DMS 273 treated with DMSO at 0.1 percent for 48 hours (cell line): ENCODE measurements at regions not wholly inside any gene's neighbourhood (a gene's known extent, or its start where the extent isn't known, plus 50 kb on each side); places are given as distances from the start of the nearest gene placed in this dataset.

ENCODE experiments used
- DNase-seq: peaks from one replicate; lab custom pipeline; 2025; lab: John Stamatoyannopoulos, UW

DNA sequence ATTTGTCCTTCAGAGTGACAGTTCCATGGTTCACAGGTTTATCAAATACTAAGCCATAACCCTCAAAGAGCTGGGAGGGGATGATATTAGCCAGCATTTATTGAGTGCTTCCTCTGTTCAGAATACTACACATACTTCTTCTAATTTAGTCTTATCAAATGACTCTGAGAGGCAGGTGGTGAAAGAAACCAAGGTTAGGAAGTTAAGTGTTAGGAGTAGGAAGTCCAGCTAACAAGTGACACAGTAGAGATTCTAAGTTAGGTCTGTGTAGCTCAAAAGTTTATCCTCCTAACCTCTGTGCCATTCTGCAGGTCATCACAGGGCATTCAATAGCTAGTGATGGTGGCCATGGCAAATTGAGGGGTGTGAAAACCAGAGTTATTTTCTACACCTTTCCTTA, 198.3 kb upstream of the MID1 start:
- no peak for DNase-seq

DNA sequence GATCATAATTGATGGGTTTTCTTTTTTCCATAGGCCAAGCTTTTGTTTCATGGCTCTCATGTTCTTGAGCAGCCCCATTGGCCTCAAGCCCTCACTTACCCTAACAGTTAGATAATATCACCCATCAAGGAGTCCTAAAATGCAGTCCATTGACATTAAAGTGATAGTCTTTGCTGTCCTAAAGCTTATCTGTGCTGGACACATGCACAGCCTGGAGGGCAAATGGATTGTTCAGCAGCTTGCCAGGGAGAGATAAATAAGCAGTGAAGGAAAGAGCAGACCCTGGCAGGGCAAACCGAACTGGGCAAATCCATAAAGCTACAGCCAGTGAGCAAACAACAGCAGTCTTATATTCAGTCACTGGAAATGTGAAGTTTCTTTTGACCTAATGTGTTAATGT, 199.6 kb upstream of the MID1 start:
- DNase-seq = no peak

DNA sequence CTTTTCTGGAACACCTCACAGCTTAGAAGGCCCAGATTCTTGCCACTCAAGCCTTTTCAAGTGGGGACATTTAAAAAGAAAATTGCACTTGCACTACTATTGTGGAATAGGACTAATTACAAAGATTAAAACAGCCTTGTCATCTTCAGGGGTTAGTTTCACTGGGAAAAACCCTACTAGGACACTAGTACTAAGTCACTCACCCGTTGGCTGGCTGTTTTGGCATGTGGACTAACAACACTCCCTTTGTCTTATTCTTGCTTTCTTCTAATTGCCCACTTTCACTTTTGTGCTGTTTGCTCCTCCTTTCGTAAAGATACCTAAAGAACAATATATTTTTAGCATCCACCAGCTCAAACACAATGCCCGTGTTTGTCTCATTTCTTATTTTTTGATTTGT, 200.9 kb upstream of the MID1 start:
- DNase-seq = no peak

DNA sequence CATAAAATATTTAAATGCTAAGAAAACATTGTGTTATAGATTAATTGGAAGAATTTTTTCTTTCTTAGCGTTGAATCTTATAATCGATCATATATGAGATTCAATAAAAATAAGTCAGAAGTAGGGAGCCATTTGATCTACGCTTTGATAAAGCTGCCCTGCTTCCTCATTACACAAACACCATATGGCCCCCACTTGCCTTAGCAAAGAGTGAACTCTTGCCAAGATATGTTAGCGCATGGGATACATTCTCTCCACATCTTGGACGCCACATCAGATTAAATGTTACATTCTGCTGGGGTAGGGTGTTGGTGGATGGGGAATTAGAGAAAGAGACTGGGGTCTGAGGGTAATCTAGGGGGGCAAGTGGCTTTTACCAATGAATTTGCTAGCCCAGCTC, 207.7 kb upstream of the MID1 start:
- DNase-seq = peak; percentile 66

DNA sequence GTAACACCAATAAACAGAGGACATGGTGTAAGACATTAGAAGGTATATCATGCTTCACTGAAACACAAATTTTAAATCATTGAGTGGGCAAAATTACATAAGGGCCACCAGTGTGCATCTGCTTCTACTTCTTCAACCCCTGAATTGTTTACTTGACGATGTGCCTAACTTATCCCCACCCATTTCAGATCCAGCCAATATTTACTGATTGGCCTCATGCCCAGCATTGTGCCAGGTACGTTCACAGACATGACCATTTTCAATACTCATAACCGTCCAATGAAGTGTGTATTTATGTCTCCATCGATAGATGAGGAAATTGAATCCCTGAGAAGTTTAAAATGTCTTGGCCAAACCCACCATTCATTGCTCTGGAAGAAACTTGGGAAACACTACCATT, 208.3 kb upstream of the MID1 start:
- no peak for DNase-seq

DNA sequence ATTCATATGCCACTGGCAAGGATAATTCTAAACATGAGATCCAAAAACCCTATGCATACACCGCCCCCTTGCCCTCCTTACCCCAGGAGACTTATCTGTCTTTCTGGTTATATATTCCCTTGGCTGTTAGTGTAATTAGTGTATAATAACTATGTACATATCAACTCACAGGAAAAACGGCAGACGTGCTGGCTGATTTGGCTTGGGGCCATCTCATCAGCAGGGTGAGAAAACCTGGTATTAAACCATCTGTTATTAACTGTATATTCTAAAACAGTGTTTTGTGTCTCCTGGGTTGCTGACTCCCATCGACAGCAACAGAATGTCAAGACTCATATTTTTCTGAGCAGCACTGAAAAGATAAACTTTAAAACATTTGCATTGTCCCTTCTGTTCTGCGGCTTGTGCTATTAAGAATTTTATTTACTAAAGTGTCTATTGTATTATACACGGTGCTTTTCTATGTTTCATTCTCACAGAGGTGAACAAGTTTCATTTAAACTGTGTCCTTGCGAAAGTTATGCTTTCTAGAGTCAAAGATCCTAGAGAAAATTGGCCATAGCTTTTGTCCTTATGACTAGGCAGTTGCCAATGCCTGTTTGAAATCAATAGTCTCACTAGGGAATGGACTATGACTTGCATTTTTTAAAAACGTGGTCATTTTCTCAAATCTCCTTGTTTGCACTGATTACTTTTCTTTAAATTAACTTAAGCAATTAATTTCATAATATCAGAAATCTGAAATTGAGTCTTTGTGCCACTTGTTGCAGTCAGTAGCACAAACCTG, 211.5 kb upstream of the MID1 start:
- DNase-seq = peak; percentile 92

DNA sequence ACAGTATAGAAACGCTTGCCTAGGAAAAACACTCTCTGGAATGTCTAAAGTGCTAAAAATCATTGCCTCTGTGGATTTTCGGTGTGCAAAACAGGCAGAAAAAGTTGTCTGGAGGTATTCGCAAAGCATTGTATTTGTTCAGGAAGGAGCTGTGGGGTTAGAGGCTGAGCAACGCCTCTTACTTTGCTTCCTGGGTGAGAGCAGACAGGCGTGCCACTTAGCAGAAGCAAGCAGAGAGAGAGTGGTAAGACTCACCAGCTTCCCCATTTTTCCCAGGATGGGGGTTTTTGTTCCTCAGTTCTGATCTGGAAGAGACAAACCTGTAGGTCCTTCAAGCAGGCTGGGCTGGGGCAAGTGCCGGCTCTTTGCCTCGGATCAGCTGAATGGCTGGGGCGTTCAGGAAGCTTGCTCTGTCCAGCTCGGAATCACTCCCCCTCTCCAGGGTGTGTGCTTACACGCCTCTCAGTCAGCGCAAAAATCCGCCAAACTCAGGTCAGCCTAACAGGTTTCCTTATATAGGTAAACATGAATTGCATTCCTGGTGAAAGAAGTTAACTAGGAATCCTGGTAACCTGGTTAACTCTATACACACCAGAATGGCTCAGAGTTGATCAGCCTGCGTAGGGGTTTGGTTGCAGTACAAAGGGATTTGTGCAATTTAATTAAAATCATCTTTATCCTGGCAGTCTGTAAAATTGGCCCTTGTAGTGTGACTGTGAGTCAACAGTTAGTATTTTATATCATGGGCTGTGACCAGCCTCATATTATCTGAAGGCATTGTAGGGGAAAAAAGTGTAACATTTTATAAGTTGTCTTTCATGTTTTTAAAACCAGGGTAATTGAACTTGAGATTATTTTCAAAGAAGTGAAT, 213.1 kb upstream of the MID1 start:
- no peak for DNase-seq

DNA sequence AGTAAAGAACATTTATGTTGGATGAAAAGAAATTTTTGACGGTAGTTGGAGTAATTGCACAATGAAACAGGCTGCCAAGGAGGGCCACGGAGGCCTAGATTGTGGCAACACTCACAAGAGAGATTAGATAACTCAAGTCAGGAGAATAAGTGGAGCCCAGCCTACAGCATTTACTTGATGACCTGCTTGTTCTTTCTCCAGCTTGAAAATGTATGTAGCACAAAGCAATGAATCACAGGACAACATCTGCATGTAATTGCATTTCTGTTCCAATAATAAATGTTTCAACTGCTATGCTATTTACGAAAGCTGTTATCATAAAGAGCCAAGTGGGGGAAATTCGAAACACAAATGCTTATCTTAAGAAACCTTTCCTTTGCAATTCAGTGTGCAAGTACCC, 221.2 kb upstream of the MID1 start:
- DNase-seq = no peak

DNA sequence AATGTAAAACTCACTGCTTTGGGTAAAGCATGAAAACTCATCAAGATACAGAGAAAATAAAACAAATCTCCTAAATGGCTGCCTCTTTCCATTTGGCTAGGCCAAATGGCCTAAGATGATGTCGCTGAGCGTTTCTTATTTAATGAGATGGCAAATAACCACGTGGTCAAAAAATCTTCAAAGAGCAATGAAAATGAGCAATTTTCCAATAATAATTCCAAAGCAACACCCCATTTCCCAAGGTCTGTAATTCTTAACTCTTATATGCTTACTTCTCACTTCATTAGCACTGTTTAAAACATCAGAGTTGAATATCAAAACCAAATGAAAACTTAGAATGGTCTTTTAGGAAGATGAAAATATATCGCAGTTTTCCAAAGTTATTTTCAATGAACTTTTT, 222.3 kb upstream of the MID1 start:
- no peak for DNase-seq

DNA sequence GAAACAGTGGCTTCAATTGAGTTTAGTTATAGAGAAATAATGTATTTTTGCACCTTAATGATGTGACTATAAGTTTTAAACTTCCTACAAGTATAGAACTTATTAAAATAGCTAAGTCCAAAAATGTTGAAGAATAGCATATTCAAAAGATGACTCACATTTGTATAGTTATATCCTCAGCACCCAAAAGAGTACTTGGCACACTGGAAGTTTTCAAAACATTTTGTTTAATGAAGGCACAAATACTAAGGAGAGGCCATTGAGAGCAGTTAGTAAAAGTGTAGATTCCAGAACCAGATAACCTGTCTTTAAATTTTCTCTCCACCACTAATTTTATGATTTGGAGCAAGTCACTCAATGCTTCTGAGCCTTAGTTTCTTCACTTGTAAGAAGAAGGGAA, 226.9 kb upstream of the MID1 start:
- no peak for DNase-seq

DNA sequence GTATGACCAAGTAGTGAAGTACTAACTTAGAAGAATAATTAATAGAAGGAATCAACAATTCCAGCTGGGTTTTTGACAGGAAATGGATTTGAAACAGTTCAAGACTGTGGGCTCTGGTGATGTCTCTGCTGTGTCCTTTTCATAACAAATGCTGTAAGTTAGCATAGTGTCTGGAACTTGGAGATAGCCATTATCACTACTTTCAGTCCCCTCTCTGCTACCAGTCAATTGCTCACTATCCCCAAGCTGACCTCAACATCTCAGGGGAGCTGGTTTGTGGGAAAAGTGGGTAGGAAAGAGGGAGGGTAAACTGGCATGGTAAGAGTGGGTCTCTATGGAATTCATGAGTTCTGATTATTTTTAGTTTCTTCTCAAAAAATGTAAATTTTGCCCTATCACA, 231.4 kb upstream of the MID1 start:
- no peak for DNase-seq

DNA sequence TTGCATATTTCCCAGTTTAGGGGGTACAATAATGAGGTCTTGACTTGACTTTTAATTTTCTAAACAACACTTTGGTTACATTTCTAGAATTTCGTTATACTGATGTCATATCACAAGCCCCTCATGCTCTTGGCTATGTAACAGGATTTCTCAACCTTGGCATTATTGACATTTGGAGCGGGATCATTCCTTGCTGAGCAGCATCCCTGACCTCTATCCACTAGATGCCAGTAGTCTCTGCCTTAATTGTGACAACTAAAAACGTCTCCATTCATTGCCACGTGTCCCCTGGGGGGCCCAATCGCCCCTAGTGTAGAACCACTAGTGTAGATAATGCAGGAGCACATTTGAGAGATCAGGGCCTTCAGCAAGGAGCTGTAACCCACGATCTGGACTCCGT, 234.2 kb upstream of the MID1 start:
- DNase-seq = no peak

DNA sequence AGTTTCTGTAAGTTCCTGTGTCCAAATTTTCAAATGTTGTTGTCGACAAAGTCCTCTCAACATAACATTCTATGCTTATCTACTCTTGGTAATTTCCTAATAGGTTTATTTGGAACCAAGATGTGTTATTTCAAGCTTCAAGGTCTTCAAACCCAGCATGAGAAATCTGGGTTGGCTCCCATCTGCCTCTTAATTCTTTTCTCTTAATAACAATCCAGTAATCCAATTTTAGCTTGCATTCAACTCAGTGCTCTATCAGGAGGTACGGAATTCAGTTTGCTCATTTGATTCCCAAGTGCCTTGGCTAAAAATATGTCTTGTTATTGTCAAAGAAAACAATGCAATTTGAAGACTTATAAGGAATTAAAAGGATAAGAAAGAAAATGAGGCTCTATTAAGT, 235.5 kb upstream of the MID1 start:
- peak; percentile 33 for DNase-seq

DNA sequence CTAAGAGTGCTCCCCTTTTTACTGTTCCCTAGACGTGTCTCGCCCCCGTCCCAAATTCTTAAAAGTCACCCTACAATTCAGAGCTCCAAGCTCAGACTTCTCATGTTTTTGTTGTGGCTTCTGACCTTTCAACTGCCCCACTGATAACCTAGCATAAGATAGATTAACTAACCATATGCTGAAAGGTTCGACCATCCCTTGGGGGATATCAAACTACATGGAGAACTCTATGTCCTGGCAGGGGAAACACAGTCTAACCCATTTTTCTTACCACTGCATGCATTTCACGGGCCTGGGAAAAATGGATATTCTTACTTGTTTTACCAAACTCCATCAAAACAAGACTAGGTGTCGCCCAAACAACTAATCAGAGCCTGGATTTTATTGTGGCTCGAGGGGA, 236.4 kb upstream of the MID1 start:
- DNase-seq = peak; percentile 81

DNA sequence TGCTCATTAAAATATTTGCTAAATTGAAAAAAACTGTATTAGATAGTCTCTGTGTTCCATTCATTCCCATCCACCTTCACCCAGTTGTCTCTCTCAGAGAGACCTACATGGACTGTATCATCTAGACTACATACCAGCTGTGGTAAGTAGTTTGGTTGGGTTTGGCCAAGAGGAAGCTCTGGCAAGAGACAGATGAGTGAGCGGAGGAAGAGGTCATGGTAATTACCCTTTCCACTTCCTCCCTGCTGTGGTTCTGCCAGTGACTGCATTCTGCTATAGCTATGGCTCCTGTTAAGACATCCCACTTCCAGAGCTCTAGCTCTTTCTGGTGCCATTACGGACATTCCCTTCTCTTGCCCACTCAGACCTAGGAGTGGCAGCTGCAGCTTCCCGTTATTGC, 239.0 kb upstream of the MID1 start:
- DNase-seq = no peak

DNA sequence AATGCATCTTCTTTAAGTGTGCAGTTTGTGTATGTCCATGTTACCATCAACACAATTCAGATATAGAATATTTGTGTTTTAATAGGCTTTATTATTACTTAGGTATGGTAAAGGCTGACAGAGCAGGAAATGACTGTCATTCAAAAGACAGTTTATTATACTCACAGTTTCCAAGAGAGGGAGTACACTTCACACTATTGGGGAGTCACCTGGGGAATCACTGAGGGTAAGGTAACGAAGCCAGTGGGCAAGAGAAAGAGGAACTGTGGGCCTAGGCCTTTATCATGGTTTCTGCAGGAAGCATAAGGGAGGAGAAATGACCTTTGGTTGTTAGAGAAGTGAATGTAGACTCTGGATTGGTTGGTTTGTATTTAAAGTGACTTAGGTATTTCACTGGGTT, 235.1 kb upstream of the HCCS start:
- no peak for DNase-seq

DNA sequence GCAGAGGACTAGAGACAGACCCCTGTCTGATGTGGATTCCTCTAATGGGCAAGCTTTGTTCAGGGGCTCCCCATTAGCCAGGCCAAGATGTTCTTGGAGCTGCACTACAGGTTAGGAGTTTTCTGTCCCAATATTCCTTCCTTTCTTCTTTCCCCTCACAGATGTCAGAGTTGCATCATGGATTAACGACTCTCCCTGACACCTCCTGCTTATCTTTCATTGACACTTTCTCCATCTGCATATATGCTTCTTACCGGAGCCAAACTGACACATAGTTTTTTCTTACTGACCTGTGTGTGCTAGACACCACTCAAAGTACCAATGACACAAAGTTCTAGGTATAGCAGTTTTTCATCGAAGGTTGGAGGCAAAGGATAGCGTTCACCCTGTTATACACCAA, 228.6 kb upstream of the HCCS start:
- DNase-seq = no peak

DNA sequence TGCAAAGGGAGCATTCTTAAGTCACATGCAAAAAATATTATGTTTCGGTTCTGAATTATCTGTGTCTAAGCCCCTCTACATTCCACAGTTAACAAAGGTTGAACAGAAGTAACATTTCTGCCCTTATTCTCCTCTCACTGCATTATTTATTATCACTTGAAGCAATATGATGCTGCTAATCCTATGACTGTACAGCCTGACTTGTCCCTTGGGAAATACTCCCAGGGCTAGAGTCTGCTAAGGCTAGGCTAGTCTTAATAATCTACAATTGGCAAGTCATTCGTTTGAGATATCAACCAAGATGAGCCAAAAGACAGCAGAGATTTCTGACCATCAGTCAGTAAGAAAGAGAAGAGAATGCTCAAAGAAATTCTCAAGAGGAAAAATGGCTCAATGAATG, 226.9 kb upstream of the HCCS start:
- DNase-seq = no peak

DNA sequence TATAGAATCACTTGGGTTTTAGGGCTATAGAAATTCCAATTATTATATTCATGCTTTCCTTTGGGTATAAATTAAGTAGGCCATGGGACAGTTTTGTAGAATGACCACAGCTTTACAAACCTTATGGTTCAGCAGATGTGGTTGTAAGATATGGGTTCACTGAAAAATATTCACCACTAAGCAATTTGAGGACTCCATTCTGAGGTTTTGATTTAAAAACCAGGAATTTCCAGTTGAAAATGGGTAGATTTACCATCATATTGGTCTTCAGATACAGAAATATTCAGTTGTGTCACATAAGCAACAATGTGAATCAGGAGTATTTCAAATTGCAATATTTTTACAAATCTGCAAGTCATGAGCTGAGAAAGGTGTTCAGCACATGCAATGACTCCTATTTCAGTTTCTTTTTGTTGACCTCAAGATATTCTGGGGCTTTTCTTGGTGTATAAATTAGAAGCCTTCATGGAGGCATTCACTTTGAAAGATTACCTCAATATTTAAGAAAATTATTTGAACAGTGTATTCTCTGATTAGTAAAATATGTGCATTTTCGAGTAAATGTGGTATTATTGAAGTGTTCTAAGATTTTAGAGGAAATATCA, 218.4 kb upstream of the HCCS start:
- DNase-seq = no peak

DNA sequence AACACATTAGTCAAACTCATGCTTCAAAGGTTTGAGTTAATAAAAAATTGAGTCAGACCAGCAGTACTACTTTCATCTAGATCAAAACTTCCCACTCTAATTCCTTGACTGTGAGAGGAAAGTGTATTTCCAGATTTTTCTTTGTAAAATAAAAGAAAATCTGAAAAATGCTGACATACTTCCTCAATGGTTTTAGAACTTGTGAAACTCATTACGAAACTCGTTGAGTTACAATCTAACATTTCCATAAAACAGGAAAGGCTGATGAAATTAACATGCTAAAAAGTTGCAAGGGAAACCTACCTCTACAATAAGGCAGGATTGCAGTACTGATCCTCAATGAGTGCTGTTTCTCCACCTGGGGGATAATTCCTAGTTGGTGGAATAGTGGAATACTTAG, 217.8 kb upstream of the HCCS start:
- DNase-seq = no peak

DNA sequence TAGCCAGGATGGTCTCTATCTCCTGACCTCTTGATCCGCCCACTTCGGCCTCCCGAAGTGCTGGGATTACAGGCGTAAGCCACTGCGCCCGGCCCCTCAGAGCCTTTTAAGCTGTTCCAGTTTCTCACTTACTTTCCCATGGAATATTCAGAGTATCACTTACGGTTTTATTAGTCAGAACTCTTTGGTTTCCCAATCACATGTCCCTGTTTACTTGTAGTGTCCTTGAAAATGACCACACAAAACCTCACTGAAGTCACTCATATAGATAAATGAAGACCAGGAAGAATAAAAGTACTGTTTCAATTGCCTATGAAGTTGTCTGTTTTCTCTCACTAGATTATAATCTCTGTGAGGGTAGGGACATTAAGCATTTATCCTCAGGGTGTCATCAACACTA, 217.2 kb upstream of the HCCS start:
- DNase-seq = no peak

DNA sequence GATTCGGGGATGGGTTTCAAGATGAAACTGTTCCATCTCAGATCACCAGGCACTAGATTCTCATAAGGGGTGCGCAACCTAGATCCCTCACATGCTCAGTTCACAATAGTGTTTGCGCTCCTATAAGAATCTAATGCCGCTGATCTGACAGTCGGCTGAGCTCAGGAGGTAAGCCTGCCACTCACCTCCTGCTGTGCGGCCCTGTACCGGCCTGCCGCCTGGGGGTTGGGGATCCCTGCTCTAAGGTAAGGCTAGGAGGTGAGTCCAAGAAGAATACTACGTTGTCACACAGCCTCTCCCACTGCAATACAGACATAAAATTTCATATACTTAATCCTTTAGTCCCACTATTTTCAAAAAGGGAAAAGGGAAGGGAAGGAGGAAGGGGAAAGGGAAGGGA, 213.4 kb upstream of the HCCS start:
- DNase-seq = no peak

DNA sequence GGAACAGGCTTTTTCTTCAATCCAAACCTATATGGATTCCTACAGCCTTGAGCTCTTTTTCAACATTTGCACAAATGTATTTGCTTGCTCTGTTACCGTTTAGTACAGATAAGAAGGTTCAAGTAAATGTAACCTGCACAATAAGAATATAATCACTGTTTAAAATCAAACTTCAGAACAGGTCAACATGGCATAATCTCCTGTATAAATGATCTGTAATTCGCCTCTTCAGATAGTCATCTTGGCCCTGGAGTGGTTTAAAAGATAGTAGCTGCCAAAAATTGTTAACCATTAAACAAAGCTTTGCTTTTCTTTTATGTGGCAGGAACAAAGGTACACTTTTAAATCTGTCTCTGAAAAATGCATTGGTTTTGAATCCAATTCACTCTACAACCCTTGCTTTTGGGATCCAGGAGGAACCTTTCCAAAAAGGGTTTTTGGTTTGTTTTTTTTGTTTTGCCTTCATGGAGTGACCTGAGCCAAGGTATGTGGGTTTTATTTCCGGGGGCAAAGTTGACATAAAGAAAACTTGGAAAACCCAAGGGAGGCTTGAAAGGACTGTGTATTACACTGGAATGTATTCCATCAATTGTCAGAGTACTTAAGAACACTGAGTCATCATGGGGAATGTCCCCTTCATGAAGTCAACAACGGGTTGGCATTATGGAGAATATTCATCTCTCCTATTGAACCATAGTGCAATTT, 210.4 kb upstream of the HCCS start:
- no peak for DNase-seq
